ENCODE measurements at regions not wholly inside any gene's neighbourhood (a gene's known extent, or its start where the extent isn't known, plus 50 kb on each side); places are given as distances from the start of the nearest gene placed in this dataset.
"Not testable (repeated sequence)": the region's sequence is repeated elsewhere in the genome, so short reads cannot be mapped to it uniquely, and the experiment has no call there.

- Mint-ChIP-seq H3K4me1 (peaks cover 21% of the 10 kb centered on the region), H3K27ac (peak overlapping the region; percentile 22), H3K36me3 (ENCODE audit: low read depth) (peaks cover under 1% of the 10 kb centered on the region), H3K9me3 (peaks cover 20% of the 10 kb centered on the region), H3K27me3 (ENCODE audit: low read depth, poor library complexity) (peaks cover 3% of the 10 kb centered on the region), H3K4me3 (no peak overlapping the region)
- peak; percentile 16 for DNase-seq
- TF ChIP-seq CTCF (IDR thresholded peaks at IDR 0.05): no peak
These were observed 130.3 kb downstream of the MINAR1 start for GRCh38 chr15:79562403-79562815.

GRCh38 chr15:79562899-79563298 lies 130.8 kb downstream of the MINAR1 start:
- H3K9me3 Mint-ChIP-seq: peaks cover 24% of the 10 kb centered on the region
- peaks cover 21% of the 10 kb centered on the region for H3K4me1 Mint-ChIP-seq
- H3K36me3 Mint-ChIP-seq (ENCODE audit: low read depth): peaks cover 5% of the 10 kb centered on the region
- DNase-seq: no peak
- H3K27ac Mint-ChIP-seq: peak overlapping the region; percentile 22
- H3K4me3 Mint-ChIP-seq: no peak overlapping the region
- peaks cover 3% of the 10 kb centered on the region for H3K27me3 Mint-ChIP-seq (ENCODE audit: low read depth, poor library complexity)
- TF ChIP-seq CTCF (IDR thresholded peaks at IDR 0.05): no peak

- no peak for DNase-seq
- peaks cover 5% of the 10 kb centered on the region for H3K36me3 Mint-ChIP-seq (ENCODE audit: low read depth)
- peaks cover 16% of the 10 kb centered on the region for H3K9me3 Mint-ChIP-seq
- no peaks in the 10 kb centered on the region for H3K4me1 Mint-ChIP-seq
- no peak overlapping the region for H3K4me3 Mint-ChIP-seq
- no peaks in the 10 kb centered on the region for H3K27me3 Mint-ChIP-seq (ENCODE audit: low read depth, poor library complexity)
- no peak for TF ChIP-seq CTCF (IDR thresholded peaks at IDR 0.05)
- no peak overlapping the region for H3K27ac Mint-ChIP-seq
These were observed 137.9 kb downstream of the MINAR1 start for GRCh38 chr15:79570004-79570403.

GRCh38 chr15:79572691-79573404 lies 140.7 kb downstream of the MINAR1 start:
- Mint-ChIP-seq H3K4me3 (no peak overlapping the region), H3K4me1 (no peaks in the 10 kb centered on the region), H3K9me3 (peaks cover 9% of the 10 kb centered on the region), H3K36me3 (ENCODE audit: low read depth) (no peaks in the 10 kb centered on the region), H3K27ac (no peak overlapping the region), H3K27me3 (ENCODE audit: low read depth, poor library complexity) (peaks cover 3% of the 10 kb centered on the region)
- no peak for TF ChIP-seq CTCF (IDR thresholded peaks at IDR 0.05)
- no peak for DNase-seq

- not testable (repeated sequence) for H3K36me3 Mint-ChIP-seq (ENCODE audit: low read depth); H3K27ac Mint-ChIP-seq; H3K4me3 Mint-ChIP-seq; H3K27me3 Mint-ChIP-seq (ENCODE audit: low read depth, poor library complexity); DNase-seq; H3K9me3 Mint-ChIP-seq; H3K4me1 Mint-ChIP-seq
These were observed 142.5 kb downstream of the MINAR1 start for GRCh38 chr15:79574431-79575273.

- H3K27ac Mint-ChIP-seq: no peak overlapping the region
- H3K4me3 Mint-ChIP-seq: no peak overlapping the region
- no peaks in the 10 kb centered on the region for H3K36me3 Mint-ChIP-seq (ENCODE audit: low read depth)
- H3K27me3 Mint-ChIP-seq (ENCODE audit: low read depth, poor library complexity): peaks cover 3% of the 10 kb centered on the region
- H3K9me3 Mint-ChIP-seq: no peaks in the 10 kb centered on the region
- no peak for TF ChIP-seq CTCF (IDR thresholded peaks at IDR 0.05)
- DNase-seq: no peak
- no peaks in the 10 kb centered on the region for H3K4me1 Mint-ChIP-seq
These were observed 150.5 kb downstream of the MINAR1 start for GRCh38 chr15:79582650-79583049.

Measured in nephron progenitor cell (in vitro differentiated cells).